Panc1 (cell line): ENCODE measurements at regions not wholly inside any gene's neighbourhood (a gene's known extent, or its start where the extent isn't known, plus 50 kb on each side); places are given as distances from the start of the nearest gene placed in this dataset.

ENCODE experiments used
- ATAC-seq: fragments of 200-7000 bp; cut with Tn5 transposase; 2 replicates; pipeline ENCODE4 v1.9.1; 2020; ENCODE audit warnings: mild to moderate bottlenecking, moderate library complexity
- BruUV-seq: library from RNA; stranded (reverse); fragments of 400-500 nt; replicated peaks from 2 replicates; lab custom pipeline; 2021; lab: Mats Ljungman, UMichigan
- CTCF ChIA-PET: fragments of 300-600 bp; sonication (Branson Sonifier 250); formaldehyde crosslinking; loops from one replicate; lab custom pipeline; 2022; ENCODE audit warnings: antibody characterized with exemption; lab: Charles Lee
- POLR2A ChIA-PET: fragments of 300-600 bp; sonication (Branson Sonifier 250); formaldehyde crosslinking; loops from one replicate; lab custom pipeline; 2022; ENCODE audit warnings: antibody characterized with exemption; lab: Charles Lee
- DNase-seq: peaks from one replicate; pipeline ENCODE4 v3.0.0-alpha.2; 2010; ENCODE audit warnings: low read depth, low spot score
- H3K27ac ChIP-seq: 2 replicates; pipeline ENCODE4 v1.5.1; 2011; ENCODE audit warnings: mild to moderate bottlenecking, low read length, inconsistent platforms
- H3K27me3 ChIP-seq: fragments of 200-500 bp; sonication (Bioruptor generic); 2 replicates; pipeline ENCODE4 v1.6.0; 2014; ENCODE audit warnings: low read length, inconsistent platforms; ENCODE audit not compliant: control insufficient read depth, insufficient read depth
- H3K36me3 ChIP-seq: fragments of 200-500 bp; sonication (Bioruptor generic); 2 replicates; pipeline ENCODE4 v1.5.1; 2014; ENCODE audit warnings: inconsistent platforms, mild to moderate bottlenecking, low read length, moderate library complexity; ENCODE audit not compliant: control insufficient read depth, insufficient read depth
- H3K4me1 ChIP-seq: 2 replicates; pipeline ENCODE4 v1.5.1; 2011; ENCODE audit warnings: inconsistent platforms, mild to moderate bottlenecking, low read length, moderate library complexity; ENCODE audit not compliant: control insufficient read depth, insufficient read depth
- H3K4me3 ChIP-seq, 2 experiments: 2 replicates each; pipeline ENCODE4 v1.5.1; 2011 to 2012; ENCODE audit warnings: low read depth in 2 of 2, low read length in 2 of 2, mild to moderate bottlenecking in 2 of 2, inconsistent platforms in 1 of 2, moderate library complexity in 1 of 2
- H3K9me3 ChIP-seq: fragments of 200-500 bp; sonication (Bioruptor generic); 2 replicates; pipeline ENCODE4 v1.5.1; 2014; ENCODE audit warnings: low read depth, mild to moderate bottlenecking, inconsistent platforms, low read length, moderate library complexity; ENCODE audit not compliant: control insufficient read depth, insufficient read depth
- CTCF ChIP-seq: fragments of 450-650 bp; IDR thresholded peaks from 2 replicates; pipeline ENCODE4 v1.5.1; 2017; ENCODE audit warnings: mild to moderate bottlenecking
- POLR2AphosphoS5 ChIP-seq: IDR thresholded peaks from 2 replicates; pipeline ENCODE4 v1.6.1; 2012; ENCODE audit warnings: mild to moderate bottlenecking, low read depth, low read length, moderate library complexity
- REST ChIP-seq, 2 experiments: IDR thresholded peaks; 2 replicates each; pipeline ENCODE4 v1.6.1; 2011 to 2012; ENCODE audit warnings: low read depth in 2 of 2, control low read depth in 1 of 2, low read length in 1 of 2, mild to moderate bottlenecking in 1 of 2, moderate library complexity in 1 of 2; ENCODE audit not compliant: insufficient read depth in 1 of 2
- SIN3A ChIP-seq: IDR thresholded peaks from 2 replicates; pipeline ENCODE4 v1.6.1; 2012; ENCODE audit warnings: low read depth, mild to moderate bottlenecking, low read length, moderate library complexity, borderline replicate concordance; ENCODE audit not compliant: insufficient read depth
- TCF7L2 ChIP-seq: IDR thresholded peaks from 2 replicates; pipeline ENCODE4 v1.6.1; 2011; ENCODE audit warnings: mild to moderate bottlenecking, low read depth, low read length, inconsistent platforms
- in situ Hi-C: cut with HindIII; loops from 2 replicates; pipeline ENCODE4 v1.10.0; 2016; ENCODE audit warnings: low sequenced_read_pairs, low pct_unique_long_range_greater_than_20kb
- intact Hi-C: fragments of 100-400 bp; cut with micrococcal nuclease; formaldehyde crosslinking; loops from one replicate; pipeline ENCODE4 v1.10.0; 2022; ENCODE audit not compliant: unreplicated experiment

- DNase-seq, result no peak
- CTCF ChIA-PET, result no interaction called here
- Histone ChIP-seq H3K4me3 (no peak overlapping the region), H3K27ac (no peak overlapping the region), H3K9me3 (no peaks in the 10 kb centered on the region), H3K36me3 (no peaks in the 10 kb centered on the region), H3K27me3 (no peaks in the 10 kb centered on the region), H3K4me1 (no peaks in the 10 kb centered on the region)
- no TSS peak for BruUV-seq
- TF ChIP-seq REST (IDR thresholded peaks at IDR 0.05; ENCODE audit: insufficient read depth in 1 of 2, low read depth in 2 of 2, low read length in 1 of 2) (no peak), SIN3A (no peak), CTCF (no peak), TCF7L2 (no peak), POLR2AphosphoS5 (no peak)
- intact Hi-C loops (no loop called here), in situ Hi-C loops (no loop called here)
- ATAC-seq, result no peak
- POLR2A ChIA-PET, result no interaction called here
Observed at GRCh38 chr9:96164268-96164683, 137.7 kb downstream of the HSD17B3 start.

- ChIA-PET CTCF (no interaction called here), POLR2A (no interaction called here)
- H3K27me3 ChIP-seq, result no peaks in the 10 kb centered on the region
- H3K4me1 ChIP-seq, result no peaks in the 10 kb centered on the region
- no TSS peak for BruUV-seq
- H3K9me3 ChIP-seq, result no peaks in the 10 kb centered on the region
- no peaks in the 10 kb centered on the region for H3K36me3 ChIP-seq
- no peak overlapping the region for H3K4me3 ChIP-seq
- TF ChIP-seq SIN3A, result no peak
- no peak for TF ChIP-seq POLR2AphosphoS5
- no peak for TF ChIP-seq TCF7L2
- TF ChIP-seq REST (IDR thresholded peaks at IDR 0.05; ENCODE audit: insufficient read depth in 1 of 2, low read depth in 2 of 2, low read length in 1 of 2), result no peak
- no peak for TF ChIP-seq CTCF
- in situ Hi-C loops, result no loop called here
- intact Hi-C loops, result no loop called here
- H3K27ac ChIP-seq, result no peak overlapping the region
- ATAC-seq (no peak), DNase-seq (no peak)
Observed at GRCh38 chr9:96163712-96164111, 138.3 kb downstream of the HSD17B3 start.
